ENCODE measurements at regions not wholly inside any gene's neighbourhood (a gene's known extent, or its start where the extent isn't known, plus 50 kb on each side); places are given as distances from the start of the nearest gene placed in this dataset.

DNA sequence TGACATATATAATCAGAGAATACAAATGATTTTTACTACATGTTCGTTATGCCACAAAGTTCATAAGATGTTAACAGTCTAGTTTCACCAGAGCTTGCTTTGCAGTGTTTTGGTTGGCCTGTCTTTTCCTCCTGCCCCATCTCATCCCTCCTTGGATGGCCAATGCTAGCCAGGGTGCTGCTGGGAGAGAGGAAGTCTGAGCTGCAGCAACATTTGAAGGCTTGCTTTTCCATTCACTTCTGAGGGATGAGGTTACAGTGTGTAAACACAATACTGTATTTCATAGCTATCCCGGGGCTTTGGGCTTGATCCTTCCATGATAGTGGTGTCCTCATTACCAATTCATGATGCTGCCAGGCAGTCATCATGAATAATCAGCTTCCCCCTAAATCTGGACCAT is 170.5 kb downstream of the RAB11FIP2 start:
- TF ChIP-seq ZBTB48 (tag by site-specific recombination; IDR thresholded peaks at IDR 0.05) (no peak), ZNF747 (tag by site-specific recombination; IDR thresholded peaks at IDR 0.05) (no peak), ZNF302 (tag by site-specific recombination; IDR thresholded peaks at IDR 0.05; ENCODE audit: low read depth) (no peak), ZNF549 (tag by site-specific recombination; IDR thresholded peaks at IDR 0.05) (no peak), KLF9 (tag by site-specific recombination; IDR thresholded peaks at IDR 0.05; ENCODE audit: low read depth) (no peak), ZNF707 (tag by site-specific recombination; IDR thresholded peaks at IDR 0.05) (no peak), MYNN (tag by site-specific recombination; IDR thresholded peaks at IDR 0.05; ENCODE audit: borderline replicate concordance) (no peak), SALL2 (tag by site-specific recombination; IDR thresholded peaks at IDR 0.05; ENCODE audit: borderline replicate concordance) (no peak)
- TF ChIP-seq, protein P1, sequence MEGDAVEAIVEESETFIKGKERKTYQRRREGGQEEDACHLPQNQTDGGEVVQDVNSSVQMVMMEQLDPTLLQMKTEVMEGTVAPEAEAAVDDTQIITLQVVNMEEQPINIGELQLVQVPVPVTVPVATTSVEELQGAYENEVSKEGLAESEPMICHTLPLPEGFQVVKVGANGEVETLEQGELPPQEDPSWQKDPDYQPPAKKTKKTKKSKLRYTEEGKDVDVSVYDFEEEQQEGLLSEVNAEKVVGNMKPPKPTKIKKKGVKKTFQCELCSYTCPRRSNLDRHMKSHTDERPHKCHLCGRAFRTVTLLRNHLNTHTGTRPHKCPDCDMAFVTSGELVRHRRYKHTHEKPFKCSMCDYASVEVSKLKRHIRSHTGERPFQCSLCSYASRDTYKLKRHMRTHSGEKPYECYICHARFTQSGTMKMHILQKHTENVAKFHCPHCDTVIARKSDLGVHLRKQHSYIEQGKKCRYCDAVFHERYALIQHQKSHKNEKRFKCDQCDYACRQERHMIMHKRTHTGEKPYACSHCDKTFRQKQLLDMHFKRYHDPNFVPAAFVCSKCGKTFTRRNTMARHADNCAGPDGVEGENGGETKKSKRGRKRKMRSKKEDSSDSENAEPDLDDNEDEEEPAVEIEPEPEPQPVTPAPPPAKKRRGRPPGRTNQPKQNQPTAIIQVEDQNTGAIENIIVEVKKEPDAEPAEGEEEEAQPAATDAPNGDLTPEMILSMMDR (tag by site-specific recombination; IDR thresholded peaks at IDR 0.05): no peak
- TF ChIP-seq, protein P2, sequence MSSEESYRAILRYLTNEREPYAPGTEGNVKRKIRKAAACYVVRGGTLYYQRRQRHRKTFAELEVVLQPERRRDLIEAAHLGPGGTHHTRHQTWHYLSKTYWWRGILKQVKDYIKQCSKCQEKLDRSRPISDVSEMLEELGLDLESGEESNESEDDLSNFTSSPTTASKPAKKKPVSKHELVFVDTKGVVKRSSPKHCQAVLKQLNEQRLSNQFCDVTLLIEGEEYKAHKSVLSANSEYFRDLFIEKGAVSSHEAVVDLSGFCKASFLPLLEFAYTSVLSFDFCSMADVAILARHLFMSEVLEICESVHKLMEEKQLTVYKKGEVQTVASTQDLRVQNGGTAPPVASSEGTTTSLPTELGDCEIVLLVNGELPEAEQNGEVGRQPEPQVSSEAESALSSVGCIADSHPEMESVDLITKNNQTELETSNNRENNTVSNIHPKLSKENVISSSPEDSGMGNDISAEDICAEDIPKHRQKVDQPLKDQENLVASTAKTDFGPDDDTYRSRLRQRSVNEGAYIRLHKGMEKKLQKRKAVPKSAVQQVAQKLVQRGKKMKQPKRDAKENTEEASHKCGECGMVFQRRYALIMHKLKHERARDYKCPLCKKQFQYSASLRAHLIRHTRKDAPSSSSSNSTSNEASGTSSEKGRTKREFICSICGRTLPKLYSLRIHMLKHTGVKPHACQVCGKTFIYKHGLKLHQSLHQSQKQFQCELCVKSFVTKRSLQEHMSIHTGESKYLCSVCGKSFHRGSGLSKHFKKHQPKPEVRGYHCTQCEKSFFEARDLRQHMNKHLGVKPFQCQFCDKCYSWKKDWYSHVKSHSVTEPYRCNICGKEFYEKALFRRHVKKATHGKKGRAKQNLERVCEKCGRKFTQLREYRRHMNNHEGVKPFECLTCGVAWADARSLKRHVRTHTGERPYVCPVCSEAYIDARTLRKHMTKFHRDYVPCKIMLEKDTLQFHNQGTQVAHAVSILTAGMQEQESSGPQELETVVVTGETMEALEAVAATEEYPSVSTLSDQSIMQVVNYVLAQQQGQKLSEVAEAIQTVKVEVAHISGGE (tag by site-specific recombination; conservative IDR thresholded peaks at IDR 0.05; ENCODE audit: low read depth): no peak
- TF ChIP-seq, protein P3, sequence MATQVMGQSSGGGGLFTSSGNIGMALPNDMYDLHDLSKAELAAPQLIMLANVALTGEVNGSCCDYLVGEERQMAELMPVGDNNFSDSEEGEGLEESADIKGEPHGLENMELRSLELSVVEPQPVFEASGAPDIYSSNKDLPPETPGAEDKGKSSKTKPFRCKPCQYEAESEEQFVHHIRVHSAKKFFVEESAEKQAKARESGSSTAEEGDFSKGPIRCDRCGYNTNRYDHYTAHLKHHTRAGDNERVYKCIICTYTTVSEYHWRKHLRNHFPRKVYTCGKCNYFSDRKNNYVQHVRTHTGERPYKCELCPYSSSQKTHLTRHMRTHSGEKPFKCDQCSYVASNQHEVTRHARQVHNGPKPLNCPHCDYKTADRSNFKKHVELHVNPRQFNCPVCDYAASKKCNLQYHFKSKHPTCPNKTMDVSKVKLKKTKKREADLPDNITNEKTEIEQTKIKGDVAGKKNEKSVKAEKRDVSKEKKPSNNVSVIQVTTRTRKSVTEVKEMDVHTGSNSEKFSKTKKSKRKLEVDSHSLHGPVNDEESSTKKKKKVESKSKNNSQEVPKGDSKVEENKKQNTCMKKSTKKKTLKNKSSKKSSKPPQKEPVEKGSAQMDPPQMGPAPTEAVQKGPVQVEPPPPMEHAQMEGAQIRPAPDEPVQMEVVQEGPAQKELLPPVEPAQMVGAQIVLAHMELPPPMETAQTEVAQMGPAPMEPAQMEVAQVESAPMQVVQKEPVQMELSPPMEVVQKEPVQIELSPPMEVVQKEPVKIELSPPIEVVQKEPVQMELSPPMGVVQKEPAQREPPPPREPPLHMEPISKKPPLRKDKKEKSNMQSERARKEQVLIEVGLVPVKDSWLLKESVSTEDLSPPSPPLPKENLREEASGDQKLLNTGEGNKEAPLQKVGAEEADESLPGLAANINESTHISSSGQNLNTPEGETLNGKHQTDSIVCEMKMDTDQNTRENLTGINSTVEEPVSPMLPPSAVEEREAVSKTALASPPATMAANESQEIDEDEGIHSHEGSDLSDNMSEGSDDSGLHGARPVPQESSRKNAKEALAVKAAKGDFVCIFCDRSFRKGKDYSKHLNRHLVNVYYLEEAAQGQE (tag by site-specific recombination; IDR thresholded peaks at IDR 0.05): no peak
